Suprapubic skin (tissue), 4 donors: ENCODE measurements at regions not wholly inside any gene's neighbourhood (a gene's known extent, or its start where the extent isn't known, plus 50 kb on each side); places are given as distances from the start of the nearest gene placed in this dataset.

ENCODE experiments used
- EP300 ChIP-seq: sonication (generic); formaldehyde crosslinking; IDR thresholded peaks from one replicate; pipeline ENCODE4 v1.6.1; 2017; ENCODE audit warnings: antibody characterized with exemption
- POLR2A ChIP-seq, 2 donors: fragments of 450-650 bp; IDR thresholded peaks; one replicate each; pipeline ENCODE4 v1.6.1; 2017; ENCODE audit warnings: antibody characterized with exemption in 2 of 2, mild to moderate bottlenecking in 2 of 2, moderate library complexity in 2 of 2
- POLR2AphosphoS5 ChIP-seq, 3 donors: sonication (generic); formaldehyde crosslinking; IDR thresholded peaks; one replicate each; pipeline ENCODE4 v1.6.1; 2017; ENCODE audit warnings: antibody characterized with exemption in 3 of 3
- TF ChIP-seq, protein P1 (sequence below), 2 donors: fragments of 200-600 bp in 1 of 2; fragments of 450-650 bp in 1 of 2; sonication (generic) in 1 of 2; IDR thresholded peaks; one replicate each; pipeline ENCODE4 v1.5.1; 2016 to 2019; ENCODE audit warnings: antibody characterized with exemption in 2 of 2, mild to moderate bottlenecking in 1 of 2, moderate library complexity in 1 of 2

GRCh38 chr2:150624001-150624401 is 136.5 kb upstream of the RND3 start:
- TF ChIP-seq POLR2A (IDR thresholded peaks at IDR 0.05) (no peak), POLR2AphosphoS5 (IDR thresholded peaks at IDR 0.05) (no peak), EP300 (no peak)
- TF ChIP-seq, protein P1, sequence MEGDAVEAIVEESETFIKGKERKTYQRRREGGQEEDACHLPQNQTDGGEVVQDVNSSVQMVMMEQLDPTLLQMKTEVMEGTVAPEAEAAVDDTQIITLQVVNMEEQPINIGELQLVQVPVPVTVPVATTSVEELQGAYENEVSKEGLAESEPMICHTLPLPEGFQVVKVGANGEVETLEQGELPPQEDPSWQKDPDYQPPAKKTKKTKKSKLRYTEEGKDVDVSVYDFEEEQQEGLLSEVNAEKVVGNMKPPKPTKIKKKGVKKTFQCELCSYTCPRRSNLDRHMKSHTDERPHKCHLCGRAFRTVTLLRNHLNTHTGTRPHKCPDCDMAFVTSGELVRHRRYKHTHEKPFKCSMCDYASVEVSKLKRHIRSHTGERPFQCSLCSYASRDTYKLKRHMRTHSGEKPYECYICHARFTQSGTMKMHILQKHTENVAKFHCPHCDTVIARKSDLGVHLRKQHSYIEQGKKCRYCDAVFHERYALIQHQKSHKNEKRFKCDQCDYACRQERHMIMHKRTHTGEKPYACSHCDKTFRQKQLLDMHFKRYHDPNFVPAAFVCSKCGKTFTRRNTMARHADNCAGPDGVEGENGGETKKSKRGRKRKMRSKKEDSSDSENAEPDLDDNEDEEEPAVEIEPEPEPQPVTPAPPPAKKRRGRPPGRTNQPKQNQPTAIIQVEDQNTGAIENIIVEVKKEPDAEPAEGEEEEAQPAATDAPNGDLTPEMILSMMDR (IDR thresholded peaks at IDR 0.05), result no peak
